MG63 (cell line): ENCODE measurements at regions not wholly inside any gene's neighbourhood (a gene's known extent, or its start where the extent isn't known, plus 50 kb on each side); places are given as distances from the start of the nearest gene placed in this dataset.
A peak's percentile ranks its signal among the peaks of the same experiment; 100 is the strongest.
"Not testable (repeated sequence)": the region's sequence is repeated elsewhere in the genome, so short reads cannot be mapped to it uniquely, and the experiment has no call there.

Source experiments
- DNase-seq: peaks from one replicate; pipeline ENCODE4 v3.0.0-alpha.2; 2020
- H3K27me3 ChIP-seq: fragments of 250-450 bp; sonication (Bioruptor Pico); 2 replicates; pipeline ENCODE4 v1.5.1; 2020; ENCODE audit warnings: mild to moderate bottlenecking, moderate library complexity
- H3K36me3 ChIP-seq: fragments of 250-450 bp; sonication (Bioruptor Pico); 2 replicates; pipeline ENCODE4 v1.5.1; 2020; ENCODE audit warnings: mild to moderate bottlenecking, moderate library complexity
- H3K4me3 ChIP-seq: fragments of 250-450 bp; sonication (Bioruptor Pico); 2 replicates; pipeline ENCODE4 v1.5.1; 2020; ENCODE audit warnings: mild to moderate bottlenecking, moderate library complexity
- H3K9me3 ChIP-seq: fragments of 250-450 bp; sonication (Bioruptor Pico); 2 replicates; pipeline ENCODE4 v1.5.1; 2020; ENCODE audit warnings: mild to moderate bottlenecking, moderate library complexity

GRCh38 chr2:53378791-53379190, 388.8 kb upstream of the CHAC2 start:
- Histone ChIP-seq H3K27me3 (no peaks in the 10 kb centered on the region), H3K4me3 (no peak overlapping the region), H3K9me3 (no peaks in the 10 kb centered on the region), H3K36me3 (no peaks in the 10 kb centered on the region)
- no peak for DNase-seq

- Histone ChIP-seq H3K9me3 (no peaks in the 10 kb centered on the region), H3K4me3 (no peak overlapping the region), H3K36me3 (no peaks in the 10 kb centered on the region), H3K27me3 (no peaks in the 10 kb centered on the region)
- no peak for DNase-seq
These were observed 394.5 kb upstream of the CHAC2 start for GRCh38 chr2:53373126-53373525.

- H3K27me3 ChIP-seq, result no peaks in the 10 kb centered on the region
- H3K9me3 ChIP-seq, result no peaks in the 10 kb centered on the region
- no peak overlapping the region for H3K4me3 ChIP-seq
- no peak for DNase-seq
- H3K36me3 ChIP-seq, result no peaks in the 10 kb centered on the region
These were observed 401.1 kb upstream of the CHAC2 start for GRCh38 chr2:53366543-53366942.

- Histone ChIP-seq H3K36me3 (no peaks in the 10 kb centered on the region), H3K27me3 (no peaks in the 10 kb centered on the region), H3K4me3 (no peak overlapping the region), H3K9me3 (no peaks in the 10 kb centered on the region)
- no peak for DNase-seq
These were observed 404.7 kb upstream of the CHAC2 start for GRCh38 chr2:53362934-53363333.

GRCh38 chr2:53356291-53356905, 411.2 kb upstream of the CHAC2 start:
- Histone ChIP-seq H3K9me3 (no peaks in the 10 kb centered on the region), H3K27me3 (no peaks in the 10 kb centered on the region), H3K36me3 (no peaks in the 10 kb centered on the region), H3K4me3 (no peak overlapping the region)
- no peak for DNase-seq

- peak; percentile 70 for DNase-seq
- no peak overlapping the region for H3K4me3 ChIP-seq
- no peaks in the 10 kb centered on the region for H3K27me3 ChIP-seq
- H3K36me3 ChIP-seq, result no peaks in the 10 kb centered on the region
- no peaks in the 10 kb centered on the region for H3K9me3 ChIP-seq
These were observed 414.2 kb upstream of the CHAC2 start for GRCh38 chr2:53353135-53354114.

GRCh38 chr2:53347269-53347668, 420.3 kb upstream of the CHAC2 start:
- Histone ChIP-seq H3K27me3 (no peaks in the 10 kb centered on the region; the same call in 1 of the 2 replicates), H3K4me3 (no peak overlapping the region), H3K36me3 (no peaks in the 10 kb centered on the region), H3K9me3 (no peaks in the 10 kb centered on the region)
- DNase-seq, result no peak

- Histone ChIP-seq H3K27me3 (no peaks in the 10 kb centered on the region; the same call in 1 of the 2 replicates), H3K4me3 (no peak overlapping the region), H3K36me3 (no peaks in the 10 kb centered on the region), H3K9me3 (no peaks in the 10 kb centered on the region)
- DNase-seq, result no peak
These were observed 425.4 kb upstream of the CHAC2 start for GRCh38 chr2:53342248-53342647.

- H3K27me3 ChIP-seq, result no peaks in the 10 kb centered on the region
- DNase-seq, result no peak
- H3K36me3 ChIP-seq, result no peaks in the 10 kb centered on the region
- no peak overlapping the region for H3K4me3 ChIP-seq
- H3K9me3 ChIP-seq, result no peaks in the 10 kb centered on the region
These were observed 433.0 kb upstream of the CHAC2 start for GRCh38 chr2:53334610-53335009.

GRCh38 chr2:53331667-53332066, 435.9 kb upstream of the CHAC2 start:
- Histone ChIP-seq H3K36me3 (no peaks in the 10 kb centered on the region), H3K9me3 (no peaks in the 10 kb centered on the region), H3K27me3 (no peaks in the 10 kb centered on the region), H3K4me3 (no peak overlapping the region)
- DNase-seq, result no peak

GRCh38 chr2:53317861-53318260, 449.7 kb upstream of the CHAC2 start:
- Histone ChIP-seq H3K4me3 (no peak overlapping the region), H3K9me3 (no peaks in the 10 kb centered on the region), H3K36me3 (no peaks in the 10 kb centered on the region), H3K27me3 (no peaks in the 10 kb centered on the region)
- peak; percentile 46 for DNase-seq

GRCh38 chr2:53315149-53315548, 452.5 kb upstream of the CHAC2 start:
- no peak for DNase-seq
- no peaks in the 10 kb centered on the region for H3K27me3 ChIP-seq
- H3K36me3 ChIP-seq, result no peaks in the 10 kb centered on the region
- H3K4me3 ChIP-seq, result no peak overlapping the region
- H3K9me3 ChIP-seq, result no peaks in the 10 kb centered on the region

- Histone ChIP-seq H3K4me3 (no peak overlapping the region), H3K9me3 (no peaks in the 10 kb centered on the region), H3K27me3 (no peaks in the 10 kb centered on the region), H3K36me3 (no peaks in the 10 kb centered on the region)
- DNase-seq, result no peak
These were observed 452.9 kb upstream of the CHAC2 start for GRCh38 chr2:53314718-53315117.

- H3K4me3 ChIP-seq, DNase-seq, H3K36me3 ChIP-seq: not testable (repeated sequence)
These were observed 454.0 kb upstream of the CHAC2 start for GRCh38 chr2:53313644-53314043.

GRCh38 chr2:53312721-53313120, 454.9 kb upstream of the CHAC2 start:
- Histone ChIP-seq H3K4me3 (no peak overlapping the region), H3K36me3 (no peaks in the 10 kb centered on the region), H3K27me3 (no peaks in the 10 kb centered on the region), H3K9me3 (no peaks in the 10 kb centered on the region)
- no peak for DNase-seq

More at GRCh38 chr2:53313644-53314043, 454.0 kb upstream of the CHAC2 start:
- H3K27me3 ChIP-seq, H3K9me3 ChIP-seq: not testable (repeated sequence)

- no peak overlapping the region for H3K4me3 ChIP-seq
- H3K27me3 ChIP-seq, result no peaks in the 10 kb centered on the region
- no peaks in the 10 kb centered on the region for H3K36me3 ChIP-seq
- no peaks in the 10 kb centered on the region for H3K9me3 ChIP-seq
- DNase-seq, result no peak
These were observed 455.4 kb upstream of the CHAC2 start for GRCh38 chr2:53312181-53312580.

GRCh38 chr2:53303012-53303578, 464.5 kb upstream of the CHAC2 start:
- DNase-seq, result no peak
- Histone ChIP-seq H3K9me3 (no peaks in the 10 kb centered on the region), H3K27me3 (no peaks in the 10 kb centered on the region), H3K36me3 (no peaks in the 10 kb centered on the region), H3K4me3 (no peak overlapping the region)
